ENCODE measurements at regions not wholly inside any gene's neighbourhood (a gene's known extent, or its start where the extent isn't known, plus 50 kb on each side); places are given as distances from the start of the nearest gene placed in this dataset.

DNA sequence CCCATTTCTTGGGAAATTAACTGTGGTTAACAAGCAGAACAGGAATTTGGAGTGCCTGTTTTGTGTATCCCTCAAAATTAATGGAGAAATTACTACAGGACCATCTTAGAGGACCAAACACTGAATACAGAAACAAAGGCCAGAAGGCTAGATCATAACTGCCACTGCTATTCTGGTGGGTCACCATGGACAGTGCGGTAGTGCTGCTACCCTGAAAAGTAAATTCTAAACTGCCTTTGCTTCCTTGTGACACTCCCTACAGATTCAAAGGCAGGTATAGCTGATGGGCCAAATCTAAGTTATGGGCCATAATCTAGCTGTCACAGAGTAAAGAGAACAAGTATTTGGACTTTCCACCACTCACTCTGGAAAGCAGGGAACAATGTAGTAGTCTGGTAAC, 575.8 kb upstream of the ADGRB3 start:
- TF ChIP-seq, protein P1, sequence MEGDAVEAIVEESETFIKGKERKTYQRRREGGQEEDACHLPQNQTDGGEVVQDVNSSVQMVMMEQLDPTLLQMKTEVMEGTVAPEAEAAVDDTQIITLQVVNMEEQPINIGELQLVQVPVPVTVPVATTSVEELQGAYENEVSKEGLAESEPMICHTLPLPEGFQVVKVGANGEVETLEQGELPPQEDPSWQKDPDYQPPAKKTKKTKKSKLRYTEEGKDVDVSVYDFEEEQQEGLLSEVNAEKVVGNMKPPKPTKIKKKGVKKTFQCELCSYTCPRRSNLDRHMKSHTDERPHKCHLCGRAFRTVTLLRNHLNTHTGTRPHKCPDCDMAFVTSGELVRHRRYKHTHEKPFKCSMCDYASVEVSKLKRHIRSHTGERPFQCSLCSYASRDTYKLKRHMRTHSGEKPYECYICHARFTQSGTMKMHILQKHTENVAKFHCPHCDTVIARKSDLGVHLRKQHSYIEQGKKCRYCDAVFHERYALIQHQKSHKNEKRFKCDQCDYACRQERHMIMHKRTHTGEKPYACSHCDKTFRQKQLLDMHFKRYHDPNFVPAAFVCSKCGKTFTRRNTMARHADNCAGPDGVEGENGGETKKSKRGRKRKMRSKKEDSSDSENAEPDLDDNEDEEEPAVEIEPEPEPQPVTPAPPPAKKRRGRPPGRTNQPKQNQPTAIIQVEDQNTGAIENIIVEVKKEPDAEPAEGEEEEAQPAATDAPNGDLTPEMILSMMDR (conservative IDR thresholded peaks at IDR 0.05; ENCODE audit: low read depth, low read length), result no peak
- TF ChIP-seq EZH2 (IDR thresholded peaks at IDR 0.05; ENCODE audit: low read length, unreplicated experiment), result no peak
- no peak for TF ChIP-seq EZH2phosphoT487 (IDR thresholded peaks at IDR 0.05; ENCODE audit: borderline replicate concordance, low read length)
